Kidney glomerular epithelial cell (primary cell): ENCODE measurements at regions not wholly inside any gene's neighbourhood (a gene's known extent, or its start where the extent isn't known, plus 50 kb on each side); places are given as distances from the start of the nearest gene placed in this dataset.
"Not testable (repeated sequence)": the region's sequence is repeated elsewhere in the genome, so short reads cannot be mapped to it uniquely, and the experiment has no call there.

ENCODE experiments used
- DNase-seq: peaks from one replicate; lab custom pipeline; 2025; lab: John Stamatoyannopoulos, UW

GRCh38 chr16:7834771-7835431 is 502.3 kb downstream of the RBFOX1 start:
- DNase-seq, result no peak

GRCh38 chr16:7820816-7821215 is 488.2 kb downstream of the RBFOX1 start:
- no peak for DNase-seq

- DNase-seq, result no peak
Measured at GRCh38 chr16:7805686-7806396, 473.2 kb downstream of the RBFOX1 start.

- DNase-seq, result no peak
Measured at GRCh38 chr16:7804635-7805195, 472.1 kb downstream of the RBFOX1 start.

GRCh38 chr16:7792346-7792745 is 459.7 kb downstream of the RBFOX1 start:
- no peak for DNase-seq

- DNase-seq, result no peak
Measured at GRCh38 chr16:7791028-7791590, 458.5 kb downstream of the RBFOX1 start.

- DNase-seq, result no peak
Measured at GRCh38 chr16:7775072-7775488, 442.4 kb downstream of the RBFOX1 start.

- DNase-seq, result no peak
Measured at GRCh38 chr16:7772722-7773121, 440.1 kb downstream of the RBFOX1 start.

GRCh38 chr16:7769091-7769490 is 436.4 kb downstream of the RBFOX1 start:
- DNase-seq, result not testable (repeated sequence)

- no peak for DNase-seq
Measured at GRCh38 chr16:7765079-7765550, 432.5 kb downstream of the RBFOX1 start.

GRCh38 chr16:7763111-7763510 is 430.5 kb downstream of the RBFOX1 start:
- DNase-seq, result no peak
